IMR-90 (cell line): ENCODE measurements at regions not wholly inside any gene's neighbourhood (a gene's known extent, or its start where the extent isn't known, plus 50 kb on each side); places are given as distances from the start of the nearest gene placed in this dataset.
A peak's percentile ranks its signal among the peaks of the same experiment; 100 is the strongest.

Source experiments
- ATAC-seq: fragments of 200-7000 bp; cut with Tn5 transposase; 2 replicates; pipeline ENCODE4 v1.9.1; 2020; ENCODE audit warnings: low read depth, mild to moderate bottlenecking, moderate library complexity
- BruUV-seq: library from RNA; stranded (reverse); fragments of 400-500 nt; replicated peaks from 2 replicates; lab custom pipeline; 2021; lab: Mats Ljungman, UMichigan
- CTCF ChIA-PET: fragments of 300-600 bp; formaldehyde crosslinking; extraction: SDS; loops from one replicate; lab custom pipeline; 2021; ENCODE audit warnings: antibody characterized with exemption; lab: Yijun Ruan, JAX
- POLR2A ChIA-PET: fragments of 300-600 bp; sonication (Branson Sonifier 250); formaldehyde crosslinking; loops from one replicate; lab custom pipeline; 2022; ENCODE audit warnings: antibody characterized with exemption; ENCODE audit not compliant: unreplicated experiment; lab: Charles Lee
- DNase-seq: peaks from one replicate; pipeline ENCODE4 v3.0.0; 2013
- H2AFZ ChIP-seq: replicated peaks from 2 replicates; pipeline ENCODE3; 2013; ENCODE audit warnings: low read length, mild to moderate bottlenecking; ENCODE audit not compliant: poor library complexity
- H2AK5ac ChIP-seq: 2 replicates; pipeline ENCODE4 v1.6.1; 2013; ENCODE audit warnings: low read depth, low read length, inconsistent platforms
- H2AK9ac ChIP-seq: replicated peaks from 2 replicates; pipeline ENCODE3; 2013; ENCODE audit warnings: mild to moderate bottlenecking, low read depth, low read length, moderate library complexity; ENCODE audit not compliant: poor library complexity
- H2BK120ac ChIP-seq: 2 replicates; pipeline ENCODE4 v1.6.1; 2013; ENCODE audit warnings: low read depth, low read length, inconsistent platforms
- H2BK15ac ChIP-seq: 3 replicates; pipeline ENCODE4 v1.6.1; 2013; ENCODE audit warnings: low read depth, low read length, inconsistent platforms
- H2BK20ac ChIP-seq: 2 replicates; pipeline ENCODE4 v1.6.1; 2013; ENCODE audit warnings: low read depth, mild to moderate bottlenecking, inconsistent platforms, low read length, moderate library complexity
- H2BK5ac ChIP-seq: 2 replicates; pipeline ENCODE4 v1.6.1; 2013; ENCODE audit warnings: mild to moderate bottlenecking, low read depth, low read length, inconsistent platforms; ENCODE audit not compliant: poor library complexity, severe bottlenecking
- H3K14ac ChIP-seq: replicated peaks from 2 replicates; pipeline ENCODE4 v1.6.1; 2013; ENCODE audit warnings: low read depth, low read length, inconsistent platforms
- H3K18ac ChIP-seq: 2 replicates; pipeline ENCODE4 v1.6.1; 2013; ENCODE audit warnings: low read depth, low read length, control low read depth
- H3K23ac ChIP-seq: 2 replicates; pipeline ENCODE4 v1.6.1; 2013; ENCODE audit warnings: low read depth, low read length, inconsistent platforms
- H3K27ac ChIP-seq: 2 replicates; pipeline ENCODE4 v1.5.1; 2013; ENCODE audit warnings: mild to moderate bottlenecking, control low read depth, low read length; ENCODE audit not compliant: insufficient read depth
- H3K27me3 ChIP-seq: 2 replicates; pipeline ENCODE4 v1.6.1; 2013; ENCODE audit warnings: low read length; ENCODE audit not compliant: control insufficient read depth, insufficient read depth
- H3K36me3 ChIP-seq: 2 replicates; pipeline ENCODE4 v1.6.1; 2013; ENCODE audit warnings: low read length, mixed read lengths; ENCODE audit not compliant: control insufficient read depth, insufficient read depth
- H3K4ac ChIP-seq: 2 replicates; pipeline ENCODE4 v1.6.1; 2013; ENCODE audit warnings: low read depth, low read length, inconsistent platforms
- H3K4me1 ChIP-seq: 2 replicates; pipeline ENCODE4 v1.6.1; 2013; ENCODE audit warnings: low read length, mixed read lengths; ENCODE audit not compliant: control insufficient read depth, insufficient read depth
- H3K4me2 ChIP-seq: 2 replicates; pipeline ENCODE4 v1.6.1; 2013; ENCODE audit warnings: low read depth, mild to moderate bottlenecking, control low read depth, low read length, moderate library complexity
- H3K4me3 ChIP-seq: 2 replicates; pipeline ENCODE4 v1.5.1; 2013; ENCODE audit warnings: low read depth, mild to moderate bottlenecking, control low read depth, low read length, moderate library complexity; ENCODE audit not compliant: insufficient read depth
- H3K56ac ChIP-seq: 2 replicates; pipeline ENCODE4 v1.6.1; 2013; ENCODE audit warnings: low read length, inconsistent platforms; ENCODE audit not compliant: insufficient read depth; ENCODE audit errors: extremely low read depth
- H3K79me1 ChIP-seq, 2 experiments: 2 replicates each; pipeline ENCODE4 v1.6.1; 2013; ENCODE audit warnings: low read length in 2 of 2, inconsistent platforms in 1 of 2, low read depth in 1 of 2
- H3K9ac ChIP-seq: 2 replicates; pipeline ENCODE4 v1.6.1; 2013; ENCODE audit warnings: low read depth, low read length, control low read depth
- H3K9me1 ChIP-seq: 2 replicates; pipeline ENCODE4 v1.6.1; 2013; ENCODE audit warnings: low read length, inconsistent platforms; ENCODE audit not compliant: insufficient read depth
- H3K9me3 ChIP-seq: 2 replicates; pipeline ENCODE4 v1.6.1; 2013; ENCODE audit warnings: low read length; ENCODE audit not compliant: control insufficient read depth, insufficient read depth
- H4K20me1 ChIP-seq: 2 replicates; pipeline ENCODE4 v1.6.1; 2013; ENCODE audit warnings: low read length, inconsistent platforms; ENCODE audit not compliant: insufficient read depth
- H4K5ac ChIP-seq: 2 replicates; pipeline ENCODE4 v1.6.1; 2013; ENCODE audit warnings: mild to moderate bottlenecking, low read depth, low read length, control low read depth
- H4K8ac ChIP-seq, 2 experiments: 2 replicates each; pipeline ENCODE4 v1.6.1; 2013; ENCODE audit warnings: low read depth in 2 of 2, low read length in 2 of 2, control low read depth in 1 of 2, inconsistent platforms in 1 of 2
- H4K91ac ChIP-seq: 2 replicates; pipeline ENCODE4 v1.6.1; 2013; ENCODE audit warnings: low read depth, low read length, inconsistent platforms; ENCODE audit not compliant: insufficient read depth
- BHLHE40 ChIP-seq: fragments of 150-350 bp; IDR thresholded peaks from 2 replicates; pipeline ENCODE4 v1.6.1; 2016; ENCODE audit warnings: mild to moderate bottlenecking, low read depth, low read length
- CEBPB ChIP-seq: IDR thresholded peaks from 2 replicates; pipeline ENCODE4 v1.6.1; 2012; ENCODE audit warnings: low read depth, low read length, improper control_type of control experiment
- CHD1 ChIP-seq: IDR thresholded peaks from 2 replicates; pipeline ENCODE4 v1.6.1; 2012; ENCODE audit warnings: low read depth, low read length, improper control_type of control experiment
- ELK1 ChIP-seq: fragments of 150-350 bp; IDR thresholded peaks from 2 replicates; pipeline ENCODE4 v1.6.1; 2016; ENCODE audit warnings: low read depth, mild to moderate bottlenecking, low read length, moderate library complexity, borderline replicate concordance
- FOS ChIP-seq: fragments of 150-350 bp; IDR thresholded peaks from 2 replicates; pipeline ENCODE4 v1.6.1; 2016; ENCODE audit warnings: low read depth, low read length
- MAFK ChIP-seq: IDR thresholded peaks from 2 replicates; pipeline ENCODE4 v1.6.1; 2012; ENCODE audit warnings: low read depth, low read length, improper control_type of control experiment
- MAZ ChIP-seq: IDR thresholded peaks from 2 replicates; pipeline ENCODE4 v1.6.1; 2012; ENCODE audit warnings: low read depth, mild to moderate bottlenecking, low read length, improper control_type of control experiment, moderate library complexity, borderline replicate concordance
- MXI1 ChIP-seq: IDR thresholded peaks from 2 replicates; pipeline ENCODE4 v1.6.1; 2012; ENCODE audit warnings: low read depth, mild to moderate bottlenecking, low read length, moderate library complexity, borderline replicate concordance
- NFE2L2 ChIP-seq: fragments of 150-350 bp; IDR thresholded peaks from 2 replicates; pipeline ENCODE4 v1.6.1; 2016; ENCODE audit warnings: low read depth, mild to moderate bottlenecking, low read length
- POLR2A ChIP-seq: IDR thresholded peaks from 2 replicates; pipeline ENCODE4 v1.6.1; 2012; ENCODE audit warnings: mild to moderate bottlenecking, low read depth, low read length
- RAD21 ChIP-seq: IDR thresholded peaks from 2 replicates; pipeline ENCODE4 v1.6.1; 2012; ENCODE audit warnings: low read length, improper control_type of control experiment
- RCOR1 ChIP-seq: IDR thresholded peaks from 2 replicates; pipeline ENCODE4 v1.6.1; 2012; ENCODE audit warnings: mild to moderate bottlenecking, low read length, improper control_type of control experiment; ENCODE audit not compliant: insufficient replicate concordance
- RFX5 ChIP-seq: IDR thresholded peaks from 2 replicates; pipeline ENCODE4 v1.8.0; 2012; ENCODE audit warnings: low read depth, mild to moderate bottlenecking, low read length, moderate library complexity
- SMC3 ChIP-seq: fragments of 150-350 bp; IDR thresholded peaks from 2 replicates; pipeline ENCODE4 v1.6.1; 2016; ENCODE audit warnings: low read depth, mild to moderate bottlenecking, antibody characterized with exemption, low read length, moderate library complexity
- USF2 ChIP-seq: fragments of 150-350 bp; IDR thresholded peaks from 2 replicates; pipeline ENCODE4 v1.6.1; 2017; ENCODE audit warnings: mild to moderate bottlenecking, antibody characterized with exemption, low read length, low read depth
- dilution Hi-C: fragments of 300-500 bp; cut with HindIII; formaldehyde crosslinking; loops from one replicate; pipeline ENCODE4 v1.14.3; 2018; ENCODE audit warnings: low sequenced_read_pairs; ENCODE audit not compliant: unreplicated experiment
- in situ Hi-C: fragments of 300-500 bp; cut with MboI; formaldehyde crosslinking; loops from 3 replicates; pipeline ENCODE4 v1.14.3; 2019; ENCODE audit warnings: low sequenced_read_pairs, inconsistent platforms, mixed read lengths
- intact Hi-C: fragments of 100-400 bp; cut with micrococcal nuclease; formaldehyde crosslinking; loops from 2 replicates; pipeline ENCODE4 v1.10.0; 2022
- TF ChIP-seq, protein P1 (sequence below): conservative IDR thresholded peaks from 2 replicates; pipeline ENCODE4 v1.5.1; 2012; ENCODE audit warnings: mild to moderate bottlenecking, low read depth, low read length, improper control_type of control experiment

GRCh38 chr1:219113261-219113660 lies 60.4 kb upstream of the LYPLAL1 start:
- intact Hi-C loops: no loop called here
- no peaks in the 10 kb centered on the region for H3K4me1 ChIP-seq
- no peak overlapping the region for H2AK9ac ChIP-seq
- in situ Hi-C loops: no loop called here
- H3K79me1 ChIP-seq: no peaks in the 10 kb centered on the region
- no peak overlapping the region for H3K4me3 ChIP-seq
- H2BK15ac ChIP-seq: no peak overlapping the region
- ChIA-PET CTCF (interaction anchor here (0.7 kb wide), 1 partner anchor 47 kb away, joined by 3 read pairs; no protein-coding TSS in a partner anchor), POLR2A (no interaction called here)
- H3K56ac ChIP-seq: no peak overlapping the region
- no peaks in the 10 kb centered on the region for H3K9me3 ChIP-seq
- H4K5ac ChIP-seq: no peak overlapping the region
- BruUV-seq: no TSS peak
- dilution Hi-C loops: no loop called here
- no peak overlapping the region for H2AFZ ChIP-seq
- H2BK120ac ChIP-seq: no peak overlapping the region
- no peak overlapping the region for H3K18ac ChIP-seq
- H3K4ac ChIP-seq: no peak overlapping the region
- no peak overlapping the region for H4K91ac ChIP-seq
- no peak overlapping the region for H2BK20ac ChIP-seq
- H3K36me3 ChIP-seq: no peaks in the 10 kb centered on the region
- no peaks in the 10 kb centered on the region for H4K20me1 ChIP-seq
- H3K14ac ChIP-seq: no peak overlapping the region
- H3K23ac ChIP-seq: no peak overlapping the region
- no peak overlapping the region for H3K4me2 ChIP-seq
- no peaks in the 10 kb centered on the region for H3K9me1 ChIP-seq
- no peak overlapping the region for H3K27ac ChIP-seq
- TF ChIP-seq USF2 (no peak), MAFK (no peak), MXI1 (no peak), CHD1 (no peak), CEBPB (no peak), FOS (no peak), RCOR1 (no peak), ELK1 (no peak), BHLHE40 (no peak), MAZ (no peak), POLR2A (no peak), NFE2L2 (no peak), SMC3 (no peak), RAD21 (no peak), RFX5 (no peak)
- TF ChIP-seq, protein P1, sequence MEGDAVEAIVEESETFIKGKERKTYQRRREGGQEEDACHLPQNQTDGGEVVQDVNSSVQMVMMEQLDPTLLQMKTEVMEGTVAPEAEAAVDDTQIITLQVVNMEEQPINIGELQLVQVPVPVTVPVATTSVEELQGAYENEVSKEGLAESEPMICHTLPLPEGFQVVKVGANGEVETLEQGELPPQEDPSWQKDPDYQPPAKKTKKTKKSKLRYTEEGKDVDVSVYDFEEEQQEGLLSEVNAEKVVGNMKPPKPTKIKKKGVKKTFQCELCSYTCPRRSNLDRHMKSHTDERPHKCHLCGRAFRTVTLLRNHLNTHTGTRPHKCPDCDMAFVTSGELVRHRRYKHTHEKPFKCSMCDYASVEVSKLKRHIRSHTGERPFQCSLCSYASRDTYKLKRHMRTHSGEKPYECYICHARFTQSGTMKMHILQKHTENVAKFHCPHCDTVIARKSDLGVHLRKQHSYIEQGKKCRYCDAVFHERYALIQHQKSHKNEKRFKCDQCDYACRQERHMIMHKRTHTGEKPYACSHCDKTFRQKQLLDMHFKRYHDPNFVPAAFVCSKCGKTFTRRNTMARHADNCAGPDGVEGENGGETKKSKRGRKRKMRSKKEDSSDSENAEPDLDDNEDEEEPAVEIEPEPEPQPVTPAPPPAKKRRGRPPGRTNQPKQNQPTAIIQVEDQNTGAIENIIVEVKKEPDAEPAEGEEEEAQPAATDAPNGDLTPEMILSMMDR: no peak
- peak; percentile 24 for DNase-seq
- no peak for ATAC-seq
- H3K27me3 ChIP-seq: no peaks in the 10 kb centered on the region
- no peak overlapping the region for H4K8ac ChIP-seq
- no peak overlapping the region for H2AK5ac ChIP-seq
- H2BK5ac ChIP-seq: no peak overlapping the region
- H3K9ac ChIP-seq: no peak overlapping the region
